PFSK-1 (cell line): ENCODE measurements at regions not wholly inside any gene's neighbourhood (a gene's known extent, or its start where the extent isn't known, plus 50 kb on each side); places are given as distances from the start of the nearest gene placed in this dataset.

Experiments used
- POLR2AphosphoS5 ChIP-seq: IDR thresholded peaks from 2 replicates; pipeline ENCODE4 v1.6.1; 2012; ENCODE audit warnings: low read depth, mild to moderate bottlenecking, control low read depth, low read length, moderate library complexity
- TAF1 ChIP-seq: IDR thresholded peaks from 2 replicates; pipeline ENCODE4 v1.6.1; 2012; ENCODE audit warnings: low read length, control low read depth, borderline replicate concordance; ENCODE audit not compliant: insufficient read depth

GRCh38 chr2:56666777-56667176 is 483.0 kb downstream of the CCDC85A start:
- no peak for TF ChIP-seq TAF1
- TF ChIP-seq POLR2AphosphoS5, result no peak
